ENCODE measurements at regions not wholly inside any gene's neighbourhood (a gene's known extent, or its start where the extent isn't known, plus 50 kb on each side); places are given as distances from the start of the nearest gene placed in this dataset.

DNA sequence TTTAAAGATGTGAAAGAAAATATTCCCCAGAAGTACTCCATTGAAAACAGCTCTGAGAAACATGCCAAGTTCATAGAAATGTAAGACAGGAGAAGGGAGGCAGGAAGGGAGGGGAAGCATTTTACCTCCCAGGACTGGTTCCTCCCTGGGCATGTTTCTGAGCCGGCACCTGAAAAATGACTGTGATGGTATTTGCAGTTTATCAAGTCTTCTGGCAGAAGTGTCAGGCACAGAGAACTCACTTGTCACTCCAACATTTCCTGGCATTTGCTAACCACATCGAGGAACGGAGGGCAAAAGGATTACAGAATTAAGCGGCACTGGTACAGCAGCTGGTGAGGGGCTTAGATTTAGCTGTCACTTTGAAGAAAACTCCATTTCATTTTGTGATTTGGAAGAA is 1054.0 kb downstream of the TUSC7 start:
- TF ChIP-seq MAX (CRISPR knock-in tag; IDR thresholded peaks at IDR 0.05) (no peak), ZFP91 (CRISPR knock-in tag; IDR thresholded peaks at IDR 0.05) (no peak)

Data from K562 (cell line).